Prostate gland (tissue), 2 donors: ENCODE measurements at regions not wholly inside any gene's neighbourhood (a gene's known extent, or its start where the extent isn't known, plus 50 kb on each side); places are given as distances from the start of the nearest gene placed in this dataset.

ENCODE experiments used
- POLR2A ChIP-seq: fragments of 450-650 bp; IDR thresholded peaks from one replicate; pipeline ENCODE4 v1.6.1; 2016; ENCODE audit warnings: antibody characterized with exemption, mild to moderate bottlenecking
- POLR2AphosphoS5 ChIP-seq: sonication (generic); formaldehyde crosslinking; IDR thresholded peaks from one replicate; pipeline ENCODE4 v1.6.1; 2017; ENCODE audit warnings: antibody characterized with exemption
- TF ChIP-seq, protein P1 (sequence below), 4 experiments: fragments of 200-600 bp in 2 of 4; fragments of 450-650 bp in 2 of 4; sonication (generic) in 2 of 4; IDR thresholded peaks; 1 replicate in 3 of 4; 2 replicates in 1 of 4; pipeline ENCODE4 v1.5.1; 2016 to 2019; ENCODE audit warnings: antibody characterized with exemption in 4 of 4, mild to moderate bottlenecking in 2 of 4, moderate library complexity in 2 of 4

DNA sequence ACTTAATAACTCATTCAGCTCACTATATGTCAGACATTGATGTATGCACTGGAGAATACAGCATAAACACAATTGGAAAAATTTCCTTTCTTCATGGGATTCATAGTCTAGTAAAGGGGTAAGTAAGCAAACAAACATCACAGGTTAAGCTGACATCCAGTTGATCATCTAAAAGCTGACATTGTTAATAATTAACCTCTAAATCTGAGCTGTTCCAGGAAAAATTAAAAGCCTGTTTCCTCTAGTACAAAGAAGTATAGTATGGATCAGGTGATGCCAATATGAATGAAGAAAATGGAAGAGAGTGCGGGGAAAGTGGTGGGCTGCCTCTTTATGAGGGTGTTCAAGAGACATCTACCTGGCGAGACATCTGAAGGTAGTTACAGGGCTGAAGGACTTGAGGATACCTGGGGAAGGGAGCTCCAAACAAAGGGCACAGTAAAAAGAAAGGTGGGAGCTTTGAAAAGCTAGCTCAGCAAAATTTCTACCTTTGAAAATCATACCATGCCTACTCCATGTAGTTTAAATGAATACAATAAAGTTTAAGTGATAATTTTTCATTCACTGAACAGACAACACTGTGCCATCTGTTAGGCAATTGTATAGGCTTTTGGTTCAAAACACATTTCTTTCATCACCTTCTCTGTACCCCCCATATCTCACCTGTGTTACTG lies 619.3 kb downstream of the TRIB2 start:
- TF ChIP-seq, protein P1, sequence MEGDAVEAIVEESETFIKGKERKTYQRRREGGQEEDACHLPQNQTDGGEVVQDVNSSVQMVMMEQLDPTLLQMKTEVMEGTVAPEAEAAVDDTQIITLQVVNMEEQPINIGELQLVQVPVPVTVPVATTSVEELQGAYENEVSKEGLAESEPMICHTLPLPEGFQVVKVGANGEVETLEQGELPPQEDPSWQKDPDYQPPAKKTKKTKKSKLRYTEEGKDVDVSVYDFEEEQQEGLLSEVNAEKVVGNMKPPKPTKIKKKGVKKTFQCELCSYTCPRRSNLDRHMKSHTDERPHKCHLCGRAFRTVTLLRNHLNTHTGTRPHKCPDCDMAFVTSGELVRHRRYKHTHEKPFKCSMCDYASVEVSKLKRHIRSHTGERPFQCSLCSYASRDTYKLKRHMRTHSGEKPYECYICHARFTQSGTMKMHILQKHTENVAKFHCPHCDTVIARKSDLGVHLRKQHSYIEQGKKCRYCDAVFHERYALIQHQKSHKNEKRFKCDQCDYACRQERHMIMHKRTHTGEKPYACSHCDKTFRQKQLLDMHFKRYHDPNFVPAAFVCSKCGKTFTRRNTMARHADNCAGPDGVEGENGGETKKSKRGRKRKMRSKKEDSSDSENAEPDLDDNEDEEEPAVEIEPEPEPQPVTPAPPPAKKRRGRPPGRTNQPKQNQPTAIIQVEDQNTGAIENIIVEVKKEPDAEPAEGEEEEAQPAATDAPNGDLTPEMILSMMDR (IDR thresholded peaks at IDR 0.05): no peak
- TF ChIP-seq POLR2A (no peak), POLR2AphosphoS5 (no peak)
